SIG-M5 (cell line): ENCODE measurements at regions not wholly inside any gene's neighbourhood (a gene's known extent, or its start where the extent isn't known, plus 50 kb on each side); places are given as distances from the start of the nearest gene placed in this dataset.

Source experiments
- DNase-seq: peaks from one replicate; lab custom pipeline; 2025; lab: John Stamatoyannopoulos, UW

GRCh38 chr20:22404419-22405170 lies 179.8 kb downstream of the FOXA2 start:
- no peak for DNase-seq

GRCh38 chr20:22403632-22404361 lies 180.6 kb downstream of the FOXA2 start:
- no peak for DNase-seq

DNA sequence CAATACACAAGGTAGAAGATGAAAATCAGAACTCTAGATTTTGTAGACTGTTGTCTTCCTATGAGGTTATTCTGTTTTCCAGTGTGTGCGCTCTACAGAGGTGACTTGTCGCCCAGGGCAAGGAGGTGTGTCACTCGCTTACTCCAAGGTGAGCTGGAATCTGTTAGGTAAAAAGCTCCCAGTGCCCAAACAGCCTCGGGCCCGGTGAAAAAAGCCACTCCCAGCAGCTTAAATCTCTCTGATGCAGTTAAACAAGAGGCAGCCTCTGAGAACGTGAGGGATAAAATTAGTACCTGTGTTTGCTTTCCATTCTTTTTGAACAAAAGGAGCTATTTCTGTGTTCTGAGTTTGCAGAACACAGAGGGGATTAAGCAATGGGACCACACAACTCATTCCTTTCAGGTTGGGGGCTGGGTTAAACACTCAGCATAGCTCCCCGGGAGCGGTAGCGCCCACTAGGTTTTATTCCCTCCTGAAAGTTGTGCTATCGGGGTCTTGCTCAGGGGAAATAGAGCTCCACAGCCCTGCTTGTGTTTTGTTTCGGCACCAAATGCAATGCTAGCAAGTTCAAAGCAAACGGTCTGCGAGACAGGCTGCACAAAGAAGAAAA lies 181.2 kb downstream of the FOXA2 start:
- no peak for DNase-seq

DNA sequence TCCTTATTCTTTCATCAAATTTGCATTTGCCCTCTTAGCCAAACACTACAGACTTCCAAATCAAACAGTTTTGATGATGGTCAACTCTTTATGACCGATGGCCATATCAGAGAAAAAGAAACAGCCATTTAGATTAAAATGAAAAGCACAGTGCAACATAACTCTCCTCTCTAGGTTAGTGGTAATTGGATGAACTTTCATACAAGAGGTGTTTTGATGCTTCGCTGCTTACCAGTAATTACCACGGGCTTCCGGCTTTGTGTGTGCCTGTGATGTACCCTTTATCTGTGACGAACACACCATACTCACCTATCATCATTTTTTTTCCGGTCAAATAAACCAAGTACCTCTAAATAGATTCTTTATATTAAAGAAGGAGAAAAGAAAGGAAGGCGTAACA lies 181.8 kb downstream of the FOXA2 start:
- DNase-seq, result no peak

DNA sequence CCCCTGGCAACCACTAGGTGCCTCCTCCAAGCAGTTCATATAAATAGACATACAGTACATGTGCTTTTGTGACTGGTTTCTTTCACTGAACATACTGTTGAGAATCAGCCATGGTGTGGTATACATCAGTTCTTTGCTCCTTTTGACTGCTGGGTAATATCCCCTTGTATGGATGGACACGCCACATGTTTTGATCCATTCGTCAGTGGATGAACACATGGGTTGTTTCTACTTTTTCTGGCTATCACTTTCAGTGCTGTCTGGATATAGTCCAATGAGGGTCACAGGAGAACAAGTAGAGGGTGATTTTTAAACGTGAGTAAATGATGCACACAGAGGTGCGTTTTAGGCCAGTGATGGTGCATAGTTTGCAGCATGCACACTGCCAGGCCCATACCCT lies 183.9 kb downstream of the FOXA2 start:
- no peak for DNase-seq

- DNase-seq, result no peak
These were observed 189.8 kb downstream of the FOXA2 start for GRCh38 chr20:22394583-22394982.

DNA sequence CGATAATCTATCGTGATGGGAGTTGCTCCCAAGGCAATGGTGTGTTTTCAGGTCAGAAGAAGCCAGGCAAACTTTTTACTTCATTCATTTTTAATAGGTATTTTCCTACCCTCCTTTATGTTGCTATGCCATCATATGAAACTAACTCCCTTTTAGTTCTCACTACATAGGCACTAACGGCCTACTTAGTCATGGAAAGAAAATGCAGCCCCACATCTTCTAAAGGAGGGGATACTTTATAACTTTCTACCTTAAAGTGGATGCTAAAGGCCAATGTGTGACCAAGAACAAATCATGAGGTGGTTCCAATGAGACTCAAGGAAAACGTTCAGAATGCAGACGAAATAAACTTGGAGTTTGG lies 193.8 kb downstream of the FOXA2 start:
- DNase-seq, result no peak

DNA sequence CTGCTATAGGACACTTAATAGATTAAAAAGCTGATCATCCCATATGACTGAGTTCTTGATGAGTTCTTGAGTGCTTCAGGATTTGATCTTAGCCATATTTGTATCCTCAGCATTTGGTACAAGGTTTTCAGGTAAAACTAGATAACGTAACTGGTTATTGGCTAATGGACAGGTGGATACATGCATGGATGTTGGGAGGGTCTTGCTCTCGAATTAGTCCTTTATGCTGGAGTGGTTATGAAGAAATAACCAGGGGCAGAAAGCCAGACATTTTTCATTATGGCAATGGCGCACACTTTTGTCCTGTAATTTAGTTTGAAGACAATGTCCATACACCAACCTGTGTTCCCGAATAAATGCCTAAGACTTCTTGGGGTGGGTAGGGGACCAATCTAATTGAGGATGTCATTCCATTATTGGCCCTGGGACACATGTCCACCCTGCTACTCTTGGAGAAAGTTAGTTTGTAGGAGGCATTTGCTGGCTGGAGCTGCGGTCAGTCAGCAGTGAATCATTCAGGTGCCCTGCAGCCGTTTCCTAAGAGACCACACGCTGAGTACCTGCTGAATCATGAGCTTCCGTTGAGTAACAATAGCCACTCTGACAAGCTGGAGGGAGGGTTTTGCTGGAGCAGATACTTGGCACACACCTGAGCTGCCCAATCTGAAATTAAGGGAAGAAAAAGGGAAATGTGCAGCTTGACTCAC lies 194.4 kb downstream of the FOXA2 start:
- DNase-seq, result no peak

DNA sequence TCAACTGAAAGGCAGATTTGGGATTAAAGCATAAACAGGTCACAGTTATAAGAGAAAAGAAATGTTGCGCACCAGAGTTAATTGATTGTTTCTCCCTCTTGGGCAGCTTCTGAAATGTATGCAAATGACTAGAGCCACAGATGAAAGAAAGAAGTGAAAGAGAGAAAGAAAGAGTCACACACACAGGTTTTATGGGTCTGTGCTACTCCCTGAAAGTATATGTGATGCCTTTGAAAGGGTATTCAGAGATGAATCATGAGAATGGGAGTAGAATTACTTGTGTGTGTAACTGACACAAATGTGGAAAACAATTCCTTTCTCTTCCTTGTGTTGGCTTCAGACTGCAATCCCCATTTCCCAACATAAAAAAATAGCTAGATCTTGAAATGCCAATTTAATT lies 196.9 kb downstream of the FOXA2 start:
- no peak for DNase-seq

- DNase-seq, result no peak
These were observed 198.1 kb downstream of the FOXA2 start for GRCh38 chr20:22386306-22386623.

DNA sequence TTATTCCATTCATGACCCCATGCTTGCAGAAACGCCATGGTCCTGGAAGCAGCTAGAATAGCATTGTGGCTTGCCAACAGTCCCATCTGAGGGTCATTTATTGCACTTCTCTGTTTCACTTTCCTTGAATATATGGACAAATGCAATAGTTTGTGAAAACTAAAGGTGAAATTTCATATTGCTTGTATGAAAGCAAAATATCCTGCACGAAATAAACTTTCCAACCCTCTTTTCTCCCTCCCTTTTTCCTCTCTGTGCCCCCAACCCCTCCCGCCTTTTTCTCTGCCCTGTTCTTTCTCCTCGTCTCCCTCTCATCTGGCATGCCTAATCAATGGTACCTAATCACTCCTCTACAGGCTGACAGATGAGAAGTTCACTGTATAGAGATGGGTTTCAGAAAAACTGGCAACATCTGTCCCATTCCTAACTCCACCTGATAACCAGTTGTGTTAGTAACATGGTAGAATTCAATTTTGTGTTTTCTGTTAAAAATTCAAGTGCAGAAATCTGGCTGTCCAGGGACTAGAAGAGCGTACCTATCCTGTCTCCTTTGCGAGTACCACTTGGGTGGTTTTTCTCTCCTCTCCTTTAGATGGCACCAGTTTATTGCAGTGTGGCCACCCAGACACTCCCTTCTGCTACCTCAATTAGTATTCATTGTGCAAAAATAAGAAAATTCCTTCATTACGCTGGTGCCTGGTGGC lies 198.6 kb downstream of the FOXA2 start:
- DNase-seq, result no peak

DNA sequence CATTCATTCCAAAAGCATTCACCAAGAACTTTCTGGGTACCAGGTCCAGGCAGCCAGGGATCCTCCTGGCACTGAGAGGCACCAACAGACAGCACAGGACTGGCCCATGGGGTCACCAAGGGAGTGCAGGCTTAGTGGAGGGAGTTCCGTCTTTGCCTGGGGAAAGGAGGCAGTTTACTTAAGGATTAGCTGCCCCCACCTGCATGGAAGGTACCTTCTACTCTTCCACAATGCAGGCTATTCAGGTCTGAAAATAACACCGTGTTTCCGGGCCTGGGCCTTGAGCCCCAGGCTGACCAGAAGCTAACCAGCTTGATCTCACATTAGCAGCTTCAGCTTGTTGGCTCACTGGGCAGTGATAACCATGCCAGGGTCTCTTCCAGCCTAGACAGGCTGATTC lies 199.4 kb downstream of the FOXA2 start:
- no peak for DNase-seq

DNA sequence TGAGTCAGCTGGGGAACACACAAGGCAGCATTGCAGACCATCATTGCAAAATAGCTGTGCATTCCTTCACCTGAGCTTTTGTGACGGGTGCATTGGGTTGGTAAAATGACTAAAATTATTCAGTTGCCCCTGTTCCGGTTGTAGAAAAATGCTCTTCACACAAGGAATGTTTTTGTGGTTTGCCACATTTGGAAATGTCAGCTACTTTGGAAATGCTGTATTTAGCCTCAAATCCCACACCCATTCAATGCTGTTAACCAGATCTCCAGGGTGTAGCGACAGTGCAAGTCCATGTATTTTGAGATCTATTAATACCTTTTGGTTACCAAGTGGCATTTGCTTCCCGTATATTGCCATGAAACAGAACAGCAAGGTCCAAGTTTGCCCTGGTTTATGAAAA lies 201.2 kb downstream of the FOXA2 start:
- no peak for DNase-seq

- DNase-seq, result no peak
These were observed 201.6 kb downstream of the FOXA2 start for GRCh38 chr20:22382742-22383141.

- no peak for DNase-seq
These were observed 202.5 kb downstream of the FOXA2 start for GRCh38 chr20:22381812-22382416.

DNA sequence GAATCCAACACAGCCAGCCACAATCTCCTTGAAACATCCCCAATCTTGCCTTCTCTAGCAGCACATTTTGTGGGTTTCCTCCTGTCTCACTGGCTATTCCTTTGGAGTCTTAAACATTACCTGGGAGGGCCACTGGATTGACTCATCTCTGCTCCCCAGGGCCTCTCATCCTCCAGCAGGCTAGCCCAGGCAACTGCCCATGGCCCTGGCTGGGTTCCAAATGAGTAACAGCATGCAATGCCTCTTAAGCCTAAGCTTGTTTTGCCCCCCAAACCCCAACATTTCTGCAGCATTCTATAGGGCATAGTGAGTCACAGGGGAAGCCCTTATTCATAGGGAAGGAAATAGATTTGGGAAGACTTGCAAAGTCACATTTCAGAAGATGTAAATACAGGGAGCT lies 204.9 kb downstream of the FOXA2 start:
- no peak for DNase-seq

DNA sequence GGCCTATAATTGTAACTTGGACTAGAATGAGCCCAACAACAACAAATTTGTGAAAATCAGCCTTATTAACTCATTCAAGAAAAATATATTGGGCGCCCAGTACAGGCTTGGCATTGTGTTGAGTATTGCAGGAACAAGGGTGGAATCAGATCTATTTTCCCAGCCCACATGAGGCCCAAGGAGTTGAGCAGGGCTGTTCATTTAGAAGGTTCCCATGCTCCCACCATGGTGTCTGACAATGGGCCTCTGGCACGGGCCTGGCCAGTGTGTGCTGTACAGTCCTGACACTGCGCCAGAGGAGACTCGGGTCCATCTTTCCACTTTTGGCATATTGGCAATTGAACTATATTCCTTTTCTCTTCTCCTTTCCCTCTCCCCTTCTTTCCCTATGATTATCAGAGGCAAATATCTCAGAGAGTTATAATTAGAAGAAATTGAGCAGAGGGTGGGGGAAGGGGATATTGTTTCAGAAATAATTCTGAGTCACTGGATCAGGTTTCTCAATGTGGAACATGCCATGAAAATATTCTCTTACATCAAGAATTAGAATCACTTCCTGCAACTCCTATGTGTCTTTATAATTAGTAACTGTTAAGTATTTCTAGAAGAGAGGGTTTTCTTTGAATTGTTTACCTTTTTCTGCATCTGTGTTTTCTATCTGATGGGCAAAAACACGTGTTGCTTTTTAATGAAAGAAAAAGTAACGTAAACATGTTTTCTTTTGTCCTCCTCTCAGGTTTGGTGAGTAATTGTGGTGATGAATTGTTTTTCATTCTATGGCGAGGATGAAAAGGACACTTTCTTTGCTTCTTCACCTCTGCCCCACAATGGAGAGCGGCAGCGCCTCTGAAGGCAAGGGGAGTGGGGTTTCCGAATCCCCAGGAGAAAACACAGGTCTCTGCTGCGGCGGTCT lies 209.4 kb downstream of the FOXA2 start:
- DNase-seq, result no peak

- no peak for DNase-seq
These were observed 210.3 kb downstream of the FOXA2 start for GRCh38 chr20:22374066-22374465.

DNA sequence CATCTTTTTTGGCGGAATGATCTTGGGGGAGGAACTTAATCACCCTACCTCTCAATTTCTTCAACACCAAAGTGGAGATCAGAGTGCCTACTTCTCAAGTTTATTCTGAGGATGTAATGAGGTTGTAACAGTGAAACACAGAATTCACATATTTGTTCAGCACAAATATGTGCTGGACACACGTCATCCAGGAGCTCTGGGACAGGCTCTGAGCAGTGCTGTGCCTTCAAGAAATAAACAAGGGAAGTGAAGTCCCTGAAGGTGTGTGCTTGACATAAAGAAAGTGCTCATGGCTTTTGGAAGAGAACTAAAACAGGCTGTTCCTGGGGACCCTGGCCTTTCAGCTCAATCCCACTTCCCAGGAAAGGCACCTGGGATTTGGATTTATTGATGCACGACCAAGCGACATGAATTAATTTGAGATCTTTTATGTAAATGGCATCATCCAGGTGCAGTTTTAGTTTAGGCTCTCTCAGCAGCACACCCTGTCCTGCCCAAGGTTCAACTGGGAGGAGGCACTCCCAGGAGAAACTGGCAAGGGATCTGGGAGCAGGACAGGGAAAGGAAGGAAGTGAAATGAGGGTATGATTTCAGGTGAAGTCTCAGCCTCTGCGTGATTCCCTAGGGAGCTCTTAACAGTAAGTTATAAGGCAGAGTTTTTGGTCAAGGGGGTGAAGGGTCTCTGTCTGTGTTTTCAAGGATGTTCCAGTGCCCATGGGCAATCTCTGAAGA lies 211.0 kb downstream of the FOXA2 start:
- DNase-seq, result no peak

DNA sequence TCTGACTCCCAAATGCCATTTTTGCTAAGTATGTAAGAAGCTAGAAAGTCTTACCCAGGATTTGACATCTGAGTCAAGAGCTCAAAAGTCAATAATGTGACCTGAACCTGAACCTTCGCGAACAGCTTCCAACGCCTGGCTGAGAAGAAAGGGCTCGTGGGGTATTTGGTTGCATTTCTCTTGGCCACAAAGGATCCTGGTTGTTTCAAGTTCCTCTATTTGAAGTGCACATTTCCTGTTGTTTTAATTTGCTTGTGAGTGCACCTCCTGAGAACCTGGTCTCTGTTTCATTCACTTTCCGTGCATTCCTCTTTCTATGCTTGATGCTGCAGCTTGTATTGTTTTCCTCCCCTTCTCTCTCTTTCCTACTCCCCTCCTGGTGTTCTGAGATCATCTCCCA lies 212.5 kb downstream of the FOXA2 start:
- DNase-seq, result no peak
